HEK293 (cell line): ENCODE measurements at regions not wholly inside any gene's neighbourhood (a gene's known extent, or its start where the extent isn't known, plus 50 kb on each side); places are given as distances from the start of the nearest gene placed in this dataset.

ENCODE experiments used
- CTCF ChIA-PET: fragments of 350-600 bp; formaldehyde crosslinking; extraction: SDS; loops from one replicate; lab custom pipeline; 2021; ENCODE audit warnings: antibody characterized with exemption; lab: Yijun Ruan, JAX
- POLR2A ChIA-PET: fragments of 300-600 bp; formaldehyde crosslinking; extraction: SDS; loops from one replicate; lab custom pipeline; 2020; ENCODE audit warnings: antibody characterized with exemption, inconsistent platforms; lab: Yijun Ruan, JAX
- H3K27ac ChIP-seq: fragments of 200-500 bp; sonication (Bioruptor generic); 2 replicates; pipeline ENCODE4 v1.5.1; 2014; ENCODE audit warnings: low read depth, low read length, control low read depth, inconsistent platforms; ENCODE audit errors: extremely low read depth
- H3K36me3 ChIP-seq, 2 experiments: fragments of 200-500 bp in 1 of 2; sonication (Bioruptor generic) in 1 of 2; 1 replicate in 1 of 2; 2 replicates in 1 of 2; pipeline ENCODE4 v1.5.1; 2014 to 2017; ENCODE audit warnings: inconsistent platforms in 2 of 2, low read length in 2 of 2; ENCODE audit not compliant: control insufficient read depth in 2 of 2, insufficient read depth in 1 of 2
- H3K4me1 ChIP-seq: fragments of 200-500 bp; sonication (Bioruptor generic); 2 replicates; pipeline ENCODE4 v1.5.1; 2014; ENCODE audit warnings: mild to moderate bottlenecking, low read length, inconsistent platforms; ENCODE audit not compliant: control insufficient read depth, insufficient read depth
- H3K4me3 ChIP-seq: 2 replicates; pipeline ENCODE4 v1.5.1; 2011; ENCODE audit warnings: low read depth, mild to moderate bottlenecking, control low read depth, low read length, moderate library complexity
- H3K9me3 ChIP-seq: fragments of 200-500 bp; sonication (Bioruptor generic); 2 replicates; pipeline ENCODE4 v1.5.1; 2014; ENCODE audit warnings: low read depth, low read length, inconsistent platforms; ENCODE audit not compliant: control insufficient read depth, insufficient read depth
- ATF2 ChIP-seq: fragments of 450-650 bp; formaldehyde crosslinking; IDR thresholded peaks from 2 replicates; pipeline ENCODE4 v1.5.1; 2016; ENCODE audit warnings: missing biosample characterization, missing genetic modification characterization, low read depth
- FEZF1 ChIP-seq: fragments of 450-650 bp; formaldehyde crosslinking; IDR thresholded peaks from 2 replicates; pipeline ENCODE4 v1.5.1; 2016; ENCODE audit warnings: missing biosample characterization, missing genetic modification characterization
- GFI1B ChIP-seq: fragments of 450-650 bp; formaldehyde crosslinking; IDR thresholded peaks from 2 replicates; pipeline ENCODE4 v1.5.1; 2016; ENCODE audit warnings: missing biosample characterization, missing genetic modification characterization
- KLF1 ChIP-seq: fragments of 450-650 bp; formaldehyde crosslinking; IDR thresholded peaks from 2 replicates; pipeline ENCODE4 v1.5.1; 2016; ENCODE audit warnings: missing biosample characterization, missing genetic modification characterization
- SP2 ChIP-seq: fragments of 450-650 bp; formaldehyde crosslinking; IDR thresholded peaks from 2 replicates; pipeline ENCODE4 v1.5.1; 2016; ENCODE audit warnings: missing biosample characterization, missing genetic modification characterization
- SP3 ChIP-seq: fragments of 450-650 bp; formaldehyde crosslinking; IDR thresholded peaks from 2 replicates; pipeline ENCODE4 v1.5.1; 2016; ENCODE audit warnings: missing biosample characterization, missing genetic modification characterization
- TCF7L2 ChIP-seq: IDR thresholded peaks from 2 replicates; pipeline ENCODE4 v1.6.1; 2011; ENCODE audit warnings: low read depth, mild to moderate bottlenecking, inconsistent platforms, low read length, moderate library complexity, borderline replicate concordance
- TRIM28 ChIP-seq: IDR thresholded peaks from 2 replicates; pipeline ENCODE4 v1.6.1; 2011; ENCODE audit warnings: low read length, control low read depth, borderline replicate concordance
- YY2 ChIP-seq: fragments of 450-650 bp; formaldehyde crosslinking; IDR thresholded peaks from 2 replicates; pipeline ENCODE4 v1.5.1; 2016; ENCODE audit warnings: missing biosample characterization, missing genetic modification characterization
- ZNF157 ChIP-seq: fragments of 450-650 bp; formaldehyde crosslinking; IDR thresholded peaks from 2 replicates; pipeline ENCODE4 v1.5.1; 2016; ENCODE audit warnings: missing biosample characterization, missing genetic modification characterization
- ZNF174 ChIP-seq: fragments of 450-650 bp; formaldehyde crosslinking; IDR thresholded peaks from 2 replicates; pipeline ENCODE4 v1.5.0; 2017; ENCODE audit warnings: missing biosample characterization, mild to moderate bottlenecking, missing genetic modification characterization
- ZNF184 ChIP-seq: fragments of 450-650 bp; IDR thresholded peaks from 2 replicates; pipeline ENCODE4 v1.5.1; 2018; ENCODE audit warnings: missing biosample characterization, mild to moderate bottlenecking, missing genetic modification characterization
- ZNF211 ChIP-seq: fragments of 450-650 bp; formaldehyde crosslinking; IDR thresholded peaks from 2 replicates; pipeline ENCODE4 v1.5.1; 2016; ENCODE audit warnings: low read depth, missing biosample characterization, missing genetic modification characterization
- ZNF239 ChIP-seq: fragments of 450-650 bp; formaldehyde crosslinking; IDR thresholded peaks from 2 replicates; pipeline ENCODE4 v1.5.1; 2016; ENCODE audit warnings: missing biosample characterization, missing genetic modification characterization
- ZNF37A ChIP-seq: fragments of 450-650 bp; IDR thresholded peaks from 2 replicates; pipeline ENCODE4 v1.5.1; 2018; ENCODE audit warnings: missing biosample characterization, missing genetic modification characterization
- ZNF510 ChIP-seq: fragments of 450-650 bp; formaldehyde crosslinking; IDR thresholded peaks from 2 replicates; pipeline ENCODE4 v1.5.1; 2018; ENCODE audit warnings: mild to moderate bottlenecking, missing genetic modification characterization, missing biosample characterization; ENCODE audit not compliant: insufficient replicate concordance
- ZNF555 ChIP-seq: fragments of 450-650 bp; formaldehyde crosslinking; conservative IDR thresholded peaks from 2 replicates; pipeline ENCODE4 v1.5.1; 2017; ENCODE audit warnings: missing biosample characterization, mild to moderate bottlenecking, missing genetic modification characterization, inconsistent platforms
- ZNF558 ChIP-seq: fragments of 450-650 bp; formaldehyde crosslinking; IDR thresholded peaks from 2 replicates; pipeline ENCODE4 v1.5.1; 2016; ENCODE audit warnings: missing biosample characterization, missing genetic modification characterization
- ZNF580 ChIP-seq: fragments of 450-650 bp; formaldehyde crosslinking; IDR thresholded peaks from 2 replicates; pipeline ENCODE4 v1.5.1; 2016; ENCODE audit warnings: missing biosample characterization, missing genetic modification characterization
- ZNF621 ChIP-seq: fragments of 450-650 bp; formaldehyde crosslinking; IDR thresholded peaks from 2 replicates; pipeline ENCODE4 v1.5.1; 2017; ENCODE audit warnings: missing biosample characterization, missing genetic modification characterization
- ZNF623 ChIP-seq: fragments of 450-650 bp; formaldehyde crosslinking; IDR thresholded peaks from 2 replicates; pipeline ENCODE4 v1.5.1; 2016; ENCODE audit warnings: missing biosample characterization, missing genetic modification characterization
- ZNF624 ChIP-seq: fragments of 450-650 bp; formaldehyde crosslinking; IDR thresholded peaks from 2 replicates; pipeline ENCODE4 v1.5.1; 2017; ENCODE audit warnings: missing biosample characterization, missing genetic modification characterization
- ZNF830 ChIP-seq: fragments of 450-650 bp; IDR thresholded peaks from 2 replicates; pipeline ENCODE4 v1.5.0; 2018; ENCODE audit warnings: missing biosample characterization, missing genetic modification characterization, low read depth, mild to moderate bottlenecking, moderate library complexity
- ZSCAN30 ChIP-seq: fragments of 450-650 bp; IDR thresholded peaks from 2 replicates; pipeline ENCODE4 v1.5.1; 2018; ENCODE audit warnings: missing biosample characterization, mild to moderate bottlenecking, missing genetic modification characterization, moderate library complexity
- TF ChIP-seq, protein P1 (sequence below): IDR thresholded peaks from 2 replicates; pipeline ENCODE4 v1.6.1; 2011; ENCODE audit warnings: mild to moderate bottlenecking, low read depth, low read length, borderline replicate concordance
- TF ChIP-seq, protein P2 (sequence below): fragments of 450-650 bp; formaldehyde crosslinking; IDR thresholded peaks from 2 replicates; pipeline ENCODE4 v1.5.1; 2016; ENCODE audit warnings: missing biosample characterization, missing genetic modification characterization

DNA sequence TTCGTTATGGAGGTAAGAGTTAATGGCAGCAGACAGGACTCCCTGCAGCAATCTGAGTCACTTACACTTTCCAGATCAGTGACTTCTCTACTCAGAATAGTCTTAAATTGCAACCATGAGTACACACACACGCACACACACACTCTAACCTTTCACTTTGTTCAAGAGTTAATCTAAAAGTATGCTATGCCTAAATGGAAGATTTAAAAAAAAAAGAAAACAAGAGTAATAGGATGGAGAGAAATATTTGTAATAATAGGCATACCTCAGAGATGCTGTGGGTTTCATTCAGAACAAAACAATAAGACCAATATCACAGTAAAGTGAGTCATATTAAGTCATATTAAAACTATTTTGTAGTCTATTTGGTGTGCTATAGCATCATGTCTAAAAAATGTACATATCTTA is 969.1 kb upstream of the PCDH10 start:
- H3K4me3 ChIP-seq: no peak overlapping the region
- POLR2A ChIA-PET: no interaction called here

GRCh38 chr4:132195176-132195575 is 953.9 kb upstream of the PCDH10 start:
- H3K4me3 ChIP-seq: no peak overlapping the region
- CTCF ChIA-PET: no interaction called here
- H3K36me3 ChIP-seq: no peaks in the 10 kb centered on the region
- no peak for TF ChIP-seq ZNF157 (tag by site-specific recombination)
- TF ChIP-seq TRIM28: no peak
- TF ChIP-seq ZNF624 (tag by site-specific recombination): no peak
- no peak for TF ChIP-seq ZSCAN30
- TF ChIP-seq ZNF510 (tag by site-specific recombination): no peak
- TF ChIP-seq ZNF623: no peak
- TF ChIP-seq ATF2 (tag by site-specific recombination): no peak
- no peak for TF ChIP-seq ZNF558
- TF ChIP-seq ZNF555 (tag by site-specific recombination): no peak
- TF ChIP-seq ZNF184 (tag by site-specific recombination): no peak
- TF ChIP-seq KLF1 (tag by site-specific recombination): no peak
- TF ChIP-seq YY2 (tag by site-specific recombination): no peak
- TF ChIP-seq ZNF239 (tag by site-specific recombination): no peak
- TF ChIP-seq ZNF621: no peak
- POLR2A ChIA-PET: no interaction called here
- no peaks in the 10 kb centered on the region for H3K4me1 ChIP-seq
- no peaks in the 10 kb centered on the region for H3K9me3 ChIP-seq
- H3K27ac ChIP-seq: no peak overlapping the region

More for the DNA sequence above, 969.1 kb upstream of the PCDH10 start:
- H3K9me3 ChIP-seq: no peaks in the 10 kb centered on the region
- no peak overlapping the region for H3K27ac ChIP-seq
- TF ChIP-seq, protein P1, sequence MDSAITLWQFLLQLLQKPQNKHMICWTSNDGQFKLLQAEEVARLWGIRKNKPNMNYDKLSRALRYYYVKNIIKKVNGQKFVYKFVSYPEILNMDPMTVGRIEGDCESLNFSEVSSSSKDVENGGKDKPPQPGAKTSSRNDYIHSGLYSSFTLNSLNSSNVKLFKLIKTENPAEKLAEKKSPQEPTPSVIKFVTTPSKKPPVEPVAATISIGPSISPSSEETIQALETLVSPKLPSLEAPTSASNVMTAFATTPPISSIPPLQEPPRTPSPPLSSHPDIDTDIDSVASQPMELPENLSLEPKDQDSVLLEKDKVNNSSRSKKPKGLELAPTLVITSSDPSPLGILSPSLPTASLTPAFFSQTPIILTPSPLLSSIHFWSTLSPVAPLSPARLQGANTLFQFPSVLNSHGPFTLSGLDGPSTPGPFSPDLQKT: no peak
- TF ChIP-seq ZNF174 (tag by site-specific recombination) (no peak), ZNF37A (tag by site-specific recombination) (no peak), ZNF555 (tag by site-specific recombination) (no peak), TCF7L2 (no peak), TRIM28 (no peak), ZNF580 (tag by site-specific recombination) (no peak), ZNF830 (tag by site-specific recombination) (no peak), ZNF184 (tag by site-specific recombination) (no peak), FEZF1 (tag by site-specific recombination) (no peak), ZNF211 (no peak), SP3 (no peak), SP2 (tag by site-specific recombination) (no peak), GFI1B (tag by site-specific recombination) (no peak)
- TF ChIP-seq, protein P2, sequence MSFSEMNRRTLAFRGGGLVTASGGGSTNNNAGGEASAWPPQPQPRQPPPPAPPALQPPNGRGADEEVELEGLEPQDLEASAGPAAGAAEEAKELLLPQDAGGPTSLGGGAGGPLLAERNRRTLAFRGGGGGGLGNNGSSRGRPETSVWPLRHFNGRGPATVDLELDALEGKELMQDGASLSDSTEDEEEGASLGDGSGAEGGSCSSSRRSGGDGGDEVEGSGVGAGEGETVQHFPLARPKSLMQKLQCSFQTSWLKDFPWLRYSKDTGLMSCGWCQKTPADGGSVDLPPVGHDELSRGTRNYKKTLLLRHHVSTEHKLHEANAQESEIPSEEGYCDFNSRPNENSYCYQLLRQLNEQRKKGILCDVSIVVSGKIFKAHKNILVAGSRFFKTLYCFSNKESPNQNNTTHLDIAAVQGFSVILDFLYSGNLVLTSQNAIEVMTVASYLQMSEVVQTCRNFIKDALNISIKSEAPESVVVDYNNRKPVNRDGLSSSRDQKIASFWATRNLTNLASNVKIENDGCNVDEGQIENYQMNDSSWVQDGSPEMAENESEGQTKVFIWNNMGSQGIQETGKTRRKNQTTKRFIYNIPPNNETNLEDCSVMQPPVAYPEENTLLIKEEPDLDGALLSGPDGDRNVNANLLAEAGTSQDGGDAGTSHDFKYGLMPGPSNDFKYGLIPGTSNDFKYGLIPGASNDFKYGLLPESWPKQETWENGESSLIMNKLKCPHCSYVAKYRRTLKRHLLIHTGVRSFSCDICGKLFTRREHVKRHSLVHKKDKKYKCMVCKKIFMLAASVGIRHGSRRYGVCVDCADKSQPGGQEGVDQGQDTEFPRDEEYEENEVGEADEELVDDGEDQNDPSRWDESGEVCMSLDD (tag by site-specific recombination): no peak
- TF ChIP-seq, all 188 proteins: peak for 0
- no peaks in the 10 kb centered on the region for H3K4me1 ChIP-seq
- CTCF ChIA-PET: no interaction called here
- H3K36me3 ChIP-seq: no peaks in the 10 kb centered on the region
